ENCODE measurements at regions not wholly inside any gene's neighbourhood (a gene's known extent, or its start where the extent isn't known, plus 50 kb on each side); places are given as distances from the start of the nearest gene placed in this dataset.

DNA sequence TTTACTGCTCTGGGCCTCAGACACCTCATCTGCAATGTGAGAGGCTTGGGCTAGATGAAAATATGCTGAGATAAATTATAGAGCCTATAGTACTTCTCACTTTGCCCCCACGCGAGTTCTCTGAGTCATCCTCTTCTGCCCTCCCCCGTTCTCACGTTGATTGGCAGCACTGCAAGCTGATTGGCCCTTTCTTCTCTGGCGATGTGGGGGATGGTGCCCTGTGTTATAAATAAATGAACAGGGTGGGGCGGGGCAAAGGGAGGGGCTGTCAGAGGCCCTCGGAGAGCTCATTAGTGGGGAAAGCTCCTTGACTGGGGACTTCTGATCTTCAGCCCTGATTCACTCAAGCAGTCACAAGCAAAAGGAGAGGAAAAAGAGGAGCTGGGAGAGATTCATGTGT is 64.3 kb upstream of the ZC3H12A start:
- 0 to 21% methylated on average over 1 to 7 of the region's 7 CpGs for WGBS, 2 donors (ENCODE audit: low coverage in 1 of 2)
- no peak for ATAC-seq

DNA sequence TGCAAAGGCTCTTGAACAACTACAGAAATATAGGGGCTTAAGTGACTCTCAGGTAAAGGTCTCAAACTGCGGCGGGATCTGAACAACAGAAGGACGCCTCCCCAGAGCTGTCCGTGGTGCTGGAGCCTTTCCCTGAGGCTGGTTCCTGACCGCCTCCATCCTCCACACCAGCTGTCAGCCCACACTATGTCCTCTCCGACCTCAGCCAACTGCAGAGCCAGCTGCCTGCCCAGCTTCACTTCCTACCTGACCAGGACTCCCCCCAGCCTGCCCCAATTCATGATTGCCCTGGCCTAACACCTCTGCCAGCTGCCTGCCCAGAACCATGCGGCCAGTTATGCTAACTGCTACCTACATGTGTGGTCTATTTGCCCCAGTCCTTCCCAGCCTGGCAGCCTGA is 63.6 kb upstream of the ZC3H12A start:
- no peak overlapping the region for H3K27ac ChIP-seq
- TF ChIP-seq, protein P1, sequence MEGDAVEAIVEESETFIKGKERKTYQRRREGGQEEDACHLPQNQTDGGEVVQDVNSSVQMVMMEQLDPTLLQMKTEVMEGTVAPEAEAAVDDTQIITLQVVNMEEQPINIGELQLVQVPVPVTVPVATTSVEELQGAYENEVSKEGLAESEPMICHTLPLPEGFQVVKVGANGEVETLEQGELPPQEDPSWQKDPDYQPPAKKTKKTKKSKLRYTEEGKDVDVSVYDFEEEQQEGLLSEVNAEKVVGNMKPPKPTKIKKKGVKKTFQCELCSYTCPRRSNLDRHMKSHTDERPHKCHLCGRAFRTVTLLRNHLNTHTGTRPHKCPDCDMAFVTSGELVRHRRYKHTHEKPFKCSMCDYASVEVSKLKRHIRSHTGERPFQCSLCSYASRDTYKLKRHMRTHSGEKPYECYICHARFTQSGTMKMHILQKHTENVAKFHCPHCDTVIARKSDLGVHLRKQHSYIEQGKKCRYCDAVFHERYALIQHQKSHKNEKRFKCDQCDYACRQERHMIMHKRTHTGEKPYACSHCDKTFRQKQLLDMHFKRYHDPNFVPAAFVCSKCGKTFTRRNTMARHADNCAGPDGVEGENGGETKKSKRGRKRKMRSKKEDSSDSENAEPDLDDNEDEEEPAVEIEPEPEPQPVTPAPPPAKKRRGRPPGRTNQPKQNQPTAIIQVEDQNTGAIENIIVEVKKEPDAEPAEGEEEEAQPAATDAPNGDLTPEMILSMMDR (IDR thresholded peaks at IDR 0.05): no peak
- TF ChIP-seq EP300 (IDR thresholded peaks at IDR 0.05) (no peak), POLR2A (IDR thresholded peaks at IDR 0.05) (no peak), POLR2AphosphoS5 (IDR thresholded peaks at IDR 0.05) (no peak)
- peaks cover 0 to 12% (median 0%) of the 10 kb centered on the region in 3 donors for H3K9me3 ChIP-seq
- no peaks in the 10 kb centered on the region for H3K36me3 ChIP-seq
- ATAC-seq: no peak
- WGBS, 2 donors (ENCODE audit: low coverage in 1 of 2): 0 to 7% methylated on average over 1 to 2 of the region's 7 CpGs
- no peaks in the 10 kb centered on the region for H3K4me1 ChIP-seq
- H3K27me3 ChIP-seq: peaks cover 70% of the 10 kb centered on the region
- no peak overlapping the region for H3K4me3 ChIP-seq

More for the DNA sequence above, 64.3 kb upstream of the ZC3H12A start:
- Histone ChIP-seq H3K9me3 (peaks cover 0 to 7% (median 0%) of the 10 kb centered on the region in 3 donors), H3K27me3 (peaks cover 68% of the 10 kb centered on the region), H3K4me1 (no peaks in the 10 kb centered on the region), H3K27ac (no peak overlapping the region), H3K36me3 (no peaks in the 10 kb centered on the region), H3K4me3 (no peak overlapping the region)
- TF ChIP-seq EP300 (IDR thresholded peaks at IDR 0.05): no peak
- TF ChIP-seq POLR2AphosphoS5 (IDR thresholded peaks at IDR 0.05): no peak
- no peak for TF ChIP-seq POLR2A (IDR thresholded peaks at IDR 0.05)
- TF ChIP-seq, protein P1 (IDR thresholded peaks at IDR 0.05): no peak

DNA sequence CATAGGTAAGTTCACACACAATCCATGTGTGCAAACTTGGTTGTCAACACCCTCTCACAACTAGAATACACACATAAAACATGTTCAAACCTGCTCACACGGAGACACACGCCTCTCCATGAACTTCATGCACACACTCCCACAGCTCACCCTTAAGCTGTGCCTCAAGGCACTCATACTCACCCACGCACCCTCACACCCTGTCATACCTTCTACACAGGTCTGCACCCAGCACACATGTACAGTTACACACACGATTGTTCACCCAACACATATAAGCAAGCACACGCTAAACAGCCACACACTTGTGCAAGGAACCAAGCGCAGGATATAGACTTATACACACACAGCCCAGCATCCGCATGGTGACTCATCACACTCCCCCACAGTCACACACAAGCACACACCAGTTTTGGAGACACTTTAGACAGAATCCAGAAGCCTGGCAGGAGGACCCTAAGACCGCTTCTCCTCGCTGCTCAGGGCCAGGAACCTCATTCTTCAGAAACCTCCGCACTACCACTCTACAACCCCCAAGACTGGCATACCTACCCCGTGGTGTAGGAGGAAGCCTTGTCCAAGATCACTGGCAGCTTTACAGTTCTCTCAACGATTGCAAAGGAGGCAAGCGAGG is 58.7 kb upstream of the ZC3H12A start:
- H3K4me1 ChIP-seq: no peaks in the 10 kb centered on the region
- ATAC-seq: no peak

DNA sequence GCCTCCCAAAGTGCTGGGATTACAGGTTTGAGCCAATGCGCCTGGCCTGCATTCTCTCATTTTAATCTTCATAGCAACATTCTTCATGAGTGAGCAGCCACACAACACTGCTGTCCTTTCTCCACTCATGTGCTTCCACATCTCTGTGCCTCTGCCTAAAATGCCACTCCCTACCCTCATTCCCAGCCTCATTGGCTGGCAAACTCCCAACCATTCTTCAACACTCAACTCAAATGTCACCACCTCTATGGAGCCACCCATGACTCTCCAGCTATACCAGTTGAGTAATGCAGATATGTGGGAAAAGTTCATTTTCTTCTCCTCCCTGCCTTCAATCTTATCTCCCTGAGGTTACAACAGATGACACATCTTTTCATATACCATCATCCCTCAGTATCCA is 53.9 kb upstream of the ZC3H12A start:
- Histone ChIP-seq H3K27ac (no peak overlapping the region), H3K4me3 (no peak overlapping the region), H3K27me3 (peaks cover 43% of the 10 kb centered on the region), H3K36me3 (no peaks in the 10 kb centered on the region), H3K4me1 (no peaks in the 10 kb centered on the region), H3K9me3 (peaks cover 0 to 9% (median 0%) of the 10 kb centered on the region in 3 donors)
- 0 to 20% methylated on average over 1 of the region's 1 CpG for WGBS, 2 donors (ENCODE audit: low coverage in 1 of 2)
- TF ChIP-seq, protein P1 (IDR thresholded peaks at IDR 0.05): no peak
- TF ChIP-seq POLR2AphosphoS5 (IDR thresholded peaks at IDR 0.05): no peak
- TF ChIP-seq POLR2A (IDR thresholded peaks at IDR 0.05): no peak
- TF ChIP-seq EP300 (IDR thresholded peaks at IDR 0.05): no peak
- ATAC-seq: no peak

More for the DNA sequence above, 58.7 kb upstream of the ZC3H12A start:
- Histone ChIP-seq H3K4me3 (no peak overlapping the region), H3K27ac (no peak overlapping the region), H3K27me3 (peaks cover 36% of the 10 kb centered on the region), H3K36me3 (no peaks in the 10 kb centered on the region), H3K9me3 (peaks cover 0 to 17% (median 0%) of the 10 kb centered on the region in 3 donors)
- WGBS, 2 donors (ENCODE audit: low coverage in 1 of 2): 78 to 91% methylated on average over 8 of the region's 13 CpGs
- TF ChIP-seq EP300 (IDR thresholded peaks at IDR 0.05): no peak
- no peak for TF ChIP-seq POLR2AphosphoS5 (IDR thresholded peaks at IDR 0.05)
- TF ChIP-seq POLR2A (IDR thresholded peaks at IDR 0.05): no peak
- TF ChIP-seq, protein P1 (IDR thresholded peaks at IDR 0.05): no peak

DNA sequence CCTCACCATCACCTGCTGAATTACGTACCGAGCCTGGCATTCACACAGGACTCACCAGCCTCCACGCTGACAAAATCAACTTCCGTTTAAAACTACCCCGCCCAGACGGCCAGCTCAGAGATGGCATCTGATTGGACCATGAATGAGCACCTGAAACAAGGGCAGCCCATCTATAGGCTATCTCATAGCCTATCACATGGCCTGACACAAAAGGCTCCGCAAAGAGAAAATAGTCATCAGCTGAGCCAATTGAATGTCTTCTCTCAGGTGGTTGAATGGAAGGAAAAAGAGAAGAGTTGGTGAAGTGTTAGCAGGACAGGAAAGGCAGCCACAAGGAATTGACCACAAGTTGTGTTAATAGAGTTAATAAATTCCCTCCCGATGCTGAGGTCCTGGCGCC is 50.6 kb upstream of the ZC3H12A start:
- H3K36me3 ChIP-seq: no peaks in the 10 kb centered on the region
- no peak overlapping the region for H3K27ac ChIP-seq
- TF ChIP-seq POLR2AphosphoS5 (IDR thresholded peaks at IDR 0.05): no peak
- TF ChIP-seq, protein P1 (IDR thresholded peaks at IDR 0.05): no peak
- TF ChIP-seq EP300 (IDR thresholded peaks at IDR 0.05): no peak
- no peak for TF ChIP-seq POLR2A (IDR thresholded peaks at IDR 0.05)
- H3K9me3 ChIP-seq: no peaks in the 10 kb centered on the region
- 69 to 78% methylated on average over 3 to 9 of the region's 9 CpGs for WGBS, 2 donors (ENCODE audit: low coverage in 1 of 2)
- no peaks in the 10 kb centered on the region for H3K4me1 ChIP-seq
- no peak for ATAC-seq
- peaks cover 56% of the 10 kb centered on the region for H3K27me3 ChIP-seq
- H3K4me3 ChIP-seq: no peak overlapping the region
